ENCODE measurements at regions not wholly inside any gene's neighbourhood (a gene's known extent, or its start where the extent isn't known, plus 50 kb on each side); places are given as distances from the start of the nearest gene placed in this dataset.

DNA sequence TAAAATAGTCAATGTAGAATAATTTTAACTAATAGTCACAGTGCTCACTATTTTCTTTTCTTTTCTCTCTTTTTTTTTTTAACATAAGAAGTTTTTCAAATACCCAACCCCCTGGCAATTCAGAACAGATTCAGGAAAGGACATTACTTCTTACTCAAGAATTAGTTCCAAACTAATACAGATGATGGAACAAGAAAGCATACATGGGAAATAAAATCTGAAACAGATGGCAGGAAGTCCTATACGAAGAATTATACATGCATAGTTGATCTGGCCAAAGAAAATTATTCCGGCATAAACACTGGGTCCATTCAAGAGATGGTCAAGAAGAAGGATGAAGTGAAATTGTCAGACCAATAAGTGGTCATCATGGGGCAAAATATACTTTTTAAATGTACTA is 614.4 kb upstream of the INTU start:
- TF ChIP-seq, protein P1, sequence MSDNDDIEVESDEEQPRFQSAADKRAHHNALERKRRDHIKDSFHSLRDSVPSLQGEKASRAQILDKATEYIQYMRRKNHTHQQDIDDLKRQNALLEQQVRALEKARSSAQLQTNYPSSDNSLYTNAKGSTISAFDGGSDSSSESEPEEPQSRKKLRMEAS (IDR thresholded peaks at IDR 0.05): no peak
- no peak for TF ChIP-seq ARNT (IDR thresholded peaks at IDR 0.05)
- TF ChIP-seq SIN3A (IDR thresholded peaks at IDR 0.05; ENCODE audit: borderline replicate concordance, low read depth, low read length): no peak
- TF ChIP-seq ZNF772 (CRISPR knock-in tag; IDR thresholded peaks at IDR 0.05): no peak
- no peak for TF ChIP-seq POLR2A (IDR thresholded peaks at IDR 0.05; ENCODE audit: insufficient read depth in 1 of 2, low read depth in 2 of 2, low read length in 2 of 2)
- no peak for TF ChIP-seq DR1 (CRISPR knock-in tag; IDR thresholded peaks at IDR 0.05)
- no peak for TF ChIP-seq SRF (IDR thresholded peaks at IDR 0.05; ENCODE audit: low read depth, low read length)
- TF ChIP-seq ZNF121 (CRISPR knock-in tag; IDR thresholded peaks at IDR 0.05): no peak
- no peak for TF ChIP-seq ZNF180 (CRISPR knock-in tag; IDR thresholded peaks at IDR 0.05; ENCODE audit: borderline replicate concordance, low read depth)
- TF ChIP-seq ZNF138 (CRISPR knock-in tag; IDR thresholded peaks at IDR 0.05; ENCODE audit: low read depth): no peak
